ENCODE measurements at regions not wholly inside any gene's neighbourhood (a gene's known extent, or its start where the extent isn't known, plus 50 kb on each side); places are given as distances from the start of the nearest gene placed in this dataset.
"Not testable (repeated sequence)": the region's sequence is repeated elsewhere in the genome, so short reads cannot be mapped to it uniquely, and the experiment has no call there.

DNA sequence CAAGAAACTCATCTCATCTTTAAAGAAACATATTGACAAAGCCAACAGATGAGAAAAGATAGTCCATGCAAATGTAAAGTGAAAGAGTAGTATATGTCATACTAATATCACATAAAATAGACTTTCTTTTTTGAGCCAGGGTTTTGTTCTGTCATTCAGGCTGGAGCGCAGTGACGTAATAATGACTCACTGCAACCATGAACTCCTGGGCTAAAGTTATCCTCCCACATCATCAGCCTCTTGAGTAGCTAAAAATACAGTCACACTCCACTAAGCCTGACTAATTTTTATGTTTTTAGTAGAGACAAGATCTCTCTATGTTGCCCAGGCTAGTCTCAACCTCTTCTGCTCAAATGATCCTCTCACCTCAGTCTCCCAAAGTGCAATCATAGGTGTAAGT, 51.8 kb upstream of the TRAM1L1 start:
- DNase-seq (ENCODE audit: low read depth, low spot score): peak; percentile 15
- Histone ChIP-seq H3K27me3 (ENCODE audit: control insufficient read depth in 2 of 2, insufficient read depth in 2 of 2, low read length in 2 of 2) (no peaks in the 10 kb centered on the region), H3K4me2 (ENCODE audit: insufficient read depth, low read length) (no peak overlapping the region), H3K27ac (ENCODE audit: insufficient read depth, low read depth, low read length) (no peak overlapping the region), H3K36me3 (ENCODE audit: control insufficient read depth in 2 of 2, extremely low read depth in 1 of 2, insufficient read depth in 2 of 2, low read length in 2 of 2) (no peaks in the 10 kb centered on the region), H2AFZ (ENCODE audit: low read depth, low read length) (no peak overlapping the region), H3K9me1 (replicated peaks; ENCODE audit: control insufficient read depth, extremely low read depth, insufficient read depth, low read length) (no peaks in the 10 kb centered on the region), H3K4me3 (replicated peaks in 1 of 3; ENCODE audit: insufficient read depth in 1 of 3, low read depth in 1 of 3, low read length in 3 of 3) (no peak overlapping the region), H3K4me1 (ENCODE audit: control insufficient read depth, extremely low read depth, insufficient read depth, low read length) (no peaks in the 10 kb centered on the region), H3K79me2 (ENCODE audit: control insufficient read depth, insufficient read depth, low read length) (no peaks in the 10 kb centered on the region), H3K9me3 (replicated peaks; ENCODE audit: control insufficient read depth, insufficient read depth, low read length) (no peaks in the 10 kb centered on the region), H3K9ac (replicated peaks; ENCODE audit: extremely low read depth, insufficient read depth, low read length) (no peak overlapping the region), H4K20me1 (replicated peaks; ENCODE audit: control insufficient read depth, extremely low read depth, insufficient read depth, low read length) (no peaks in the 10 kb centered on the region)
- TF ChIP-seq GATA2 (IDR thresholded peaks at IDR 0.05; ENCODE audit: insufficient read depth, insufficient read length, low read depth, low read length) (no peak), JUN (IDR thresholded peaks at IDR 0.05; ENCODE audit: borderline replicate concordance, insufficient read depth, insufficient read length, low read depth) (peak; percentile 51), FOS (IDR thresholded peaks at IDR 0.05; ENCODE audit: borderline replicate concordance, insufficient read depth, low read length) (peak; percentile 48)
- CTCF ChIA-PET: interaction anchor here (0.6 kb wide), 1 partner anchor 897 kb away, joined by 3 read pairs; no protein-coding TSS in a partner anchor
- FAIRE-seq: no peak
- intact Hi-C loops (cut with micrococcal nuclease): no loop called here
- no TSS peak for BruUV-seq (replicated peaks)
- dilution Hi-C loops (cut with MboI; ENCODE audit: extremely low pct_ligation_motif_present, low sequenced_read_pairs): no loop called here
- POLR2A ChIA-PET: no interaction called here

DNA sequence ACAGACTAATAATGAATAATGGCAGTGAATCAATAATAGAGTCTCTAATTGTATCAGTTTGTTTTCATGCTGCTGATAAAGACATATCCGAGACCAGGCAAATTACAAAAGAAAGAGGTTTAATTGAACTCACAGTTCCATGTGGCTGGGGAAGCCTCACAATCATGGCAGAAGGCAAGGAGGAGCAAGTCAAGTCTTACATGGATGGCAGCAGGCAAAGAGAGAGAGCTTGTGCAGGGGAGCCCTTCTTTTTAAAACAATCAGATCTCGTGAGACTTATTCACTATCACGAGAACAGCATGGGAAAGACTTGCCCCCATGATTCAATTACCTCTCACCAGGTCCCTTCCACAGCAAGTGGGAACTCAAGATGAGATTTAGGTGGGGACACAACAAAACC, 53.4 kb upstream of the TRAM1L1 start:
- DNase-seq (ENCODE audit: low read depth, low spot score); POLR2A ChIA-PET; H3K27me3 ChIP-seq (ENCODE audit: control insufficient read depth in 2 of 2, insufficient read depth in 2 of 2, low read length in 2 of 2); CTCF ChIA-PET; H3K9me3 ChIP-seq (replicated peaks; ENCODE audit: control insufficient read depth, insufficient read depth, low read length); BruUV-seq (replicated peaks); H4K20me1 ChIP-seq (replicated peaks; ENCODE audit: control insufficient read depth, extremely low read depth, insufficient read depth, low read length); dilution Hi-C loops (cut with MboI; ENCODE audit: extremely low pct_ligation_motif_present, low sequenced_read_pairs); intact Hi-C loops (cut with micrococcal nuclease); H3K4me1 ChIP-seq (ENCODE audit: control insufficient read depth, extremely low read depth, insufficient read depth, low read length); H3K4me2 ChIP-seq (ENCODE audit: insufficient read depth, low read length); H3K4me3 ChIP-seq (replicated peaks in 1 of 3; ENCODE audit: insufficient read depth in 1 of 3, low read depth in 1 of 3, low read length in 3 of 3); H3K9me1 ChIP-seq (replicated peaks; ENCODE audit: control insufficient read depth, extremely low read depth, insufficient read depth, low read length); H3K79me2 ChIP-seq (ENCODE audit: control insufficient read depth, insufficient read depth, low read length); H3K9ac ChIP-seq (replicated peaks; ENCODE audit: extremely low read depth, insufficient read depth, low read length); FAIRE-seq; H3K27ac ChIP-seq (ENCODE audit: insufficient read depth, low read depth, low read length); H2AFZ ChIP-seq (ENCODE audit: low read depth, low read length); H3K36me3 ChIP-seq (ENCODE audit: control insufficient read depth in 2 of 2, extremely low read depth in 1 of 2, insufficient read depth in 2 of 2, low read length in 2 of 2): not testable (repeated sequence)
